GM18505 (cell line): ENCODE measurements at regions not wholly inside any gene's neighbourhood (a gene's known extent, or its start where the extent isn't known, plus 50 kb on each side); places are given as distances from the start of the nearest gene placed in this dataset.
"Not testable (repeated sequence)": the region's sequence is repeated elsewhere in the genome, so short reads cannot be mapped to it uniquely, and the experiment has no call there.

Experiments used
- ATAC-seq: cut with Tn5 transposase; IDR thresholded peaks from one replicate; pipeline ENCODE4 v1.9.1; 2021; ENCODE audit not compliant: unreplicated experiment
- POLR2A ChIP-seq: IDR thresholded peaks from 4 replicates; pipeline ENCODE4 v1.6.1; 2011; ENCODE audit warnings: borderline replicate concordance; ENCODE audit not compliant: insufficient read depth, insufficient read length; ENCODE audit errors: extremely low read depth

DNA sequence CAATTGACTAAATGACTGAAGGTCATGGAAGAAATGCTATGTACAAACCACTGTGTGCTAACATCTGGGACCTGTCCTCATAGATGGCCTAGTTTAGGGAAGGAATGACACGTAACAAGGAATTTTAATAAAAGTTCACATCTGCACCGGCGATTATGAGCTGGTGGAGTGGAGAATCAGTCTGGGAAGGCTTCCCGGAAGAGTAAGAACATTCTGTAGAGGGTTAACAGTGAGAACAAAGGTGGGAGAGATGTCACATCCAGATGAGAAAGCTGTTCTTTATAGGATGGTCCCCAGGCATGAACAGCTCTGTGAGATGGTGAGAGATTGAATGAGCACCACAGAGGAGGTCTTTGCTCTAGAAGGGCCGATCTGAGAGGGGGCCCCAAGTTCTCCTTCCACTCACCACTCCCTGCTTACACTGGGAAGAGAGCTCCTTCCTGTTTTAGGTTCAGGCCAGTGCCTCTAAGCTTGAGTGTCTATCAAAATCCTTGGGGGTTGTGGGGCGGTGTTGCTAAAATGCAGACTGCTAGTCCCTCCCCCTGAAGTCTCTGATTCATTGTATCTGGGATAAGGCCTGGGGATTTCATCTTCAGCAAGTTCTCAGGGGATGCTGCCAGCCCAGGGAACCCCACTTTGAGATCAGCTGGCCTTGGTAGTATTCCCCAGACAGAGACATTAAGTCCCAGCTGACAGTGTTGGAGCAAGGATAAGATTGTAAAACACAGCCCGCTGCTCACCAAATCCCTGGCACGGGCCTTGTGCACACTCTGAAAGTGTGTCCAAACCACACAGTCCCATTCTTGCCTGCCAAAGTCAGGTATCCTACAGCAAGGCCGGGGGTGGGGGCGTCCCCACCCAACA, 294.7 kb upstream of the MAF start:
- TF ChIP-seq POLR2A, result no peak
- no peak for ATAC-seq

- no peak for TF ChIP-seq POLR2A
- no peak for ATAC-seq
These were observed 292.9 kb upstream of the MAF start for GRCh38 chr16:79893445-79893844.

DNA sequence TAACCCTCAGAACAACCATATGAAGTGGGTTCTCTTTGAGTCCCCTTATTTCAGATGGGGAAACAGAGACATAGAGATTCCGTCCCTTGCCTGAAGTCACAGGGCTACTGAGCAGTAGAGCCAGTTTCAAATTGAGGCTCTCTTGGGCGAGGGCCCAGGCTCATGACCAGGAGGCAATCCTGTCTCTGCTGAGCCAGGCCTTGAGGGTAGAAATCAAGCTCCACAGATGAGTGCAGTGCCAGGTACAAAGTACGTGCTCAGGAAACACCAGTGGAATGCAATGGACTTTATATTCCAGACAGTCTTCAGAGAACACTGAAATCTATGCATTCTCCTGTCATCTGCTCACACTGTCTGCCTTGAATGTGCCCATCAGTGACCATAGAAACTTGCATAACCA, 291.7 kb upstream of the MAF start:
- no peak for TF ChIP-seq POLR2A
- no peak for ATAC-seq

DNA sequence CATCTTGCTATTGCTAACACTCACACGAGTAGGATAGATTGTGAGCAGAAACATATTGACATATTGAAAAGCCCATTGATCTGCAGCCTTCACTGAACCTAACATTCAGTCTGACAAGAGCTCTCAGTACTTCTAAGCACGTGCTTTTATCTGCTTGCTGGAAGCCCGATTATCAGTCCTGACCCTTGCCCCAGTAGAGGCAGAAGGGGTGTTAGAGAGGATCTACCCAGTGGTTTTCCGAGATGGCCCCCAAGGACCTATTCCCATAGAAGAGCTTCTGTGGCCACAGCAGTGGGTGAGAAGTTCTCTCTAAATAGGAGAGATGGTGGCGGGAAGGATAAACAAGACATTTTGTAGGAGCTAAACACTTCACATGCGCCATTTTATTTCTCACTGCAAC, 290.9 kb upstream of the MAF start:
- ATAC-seq, result no peak
- TF ChIP-seq POLR2A, result no peak

- no peak for TF ChIP-seq POLR2A
- ATAC-seq, result no peak
These were observed 287.3 kb upstream of the MAF start for GRCh38 chr16:79887541-79888540.

DNA sequence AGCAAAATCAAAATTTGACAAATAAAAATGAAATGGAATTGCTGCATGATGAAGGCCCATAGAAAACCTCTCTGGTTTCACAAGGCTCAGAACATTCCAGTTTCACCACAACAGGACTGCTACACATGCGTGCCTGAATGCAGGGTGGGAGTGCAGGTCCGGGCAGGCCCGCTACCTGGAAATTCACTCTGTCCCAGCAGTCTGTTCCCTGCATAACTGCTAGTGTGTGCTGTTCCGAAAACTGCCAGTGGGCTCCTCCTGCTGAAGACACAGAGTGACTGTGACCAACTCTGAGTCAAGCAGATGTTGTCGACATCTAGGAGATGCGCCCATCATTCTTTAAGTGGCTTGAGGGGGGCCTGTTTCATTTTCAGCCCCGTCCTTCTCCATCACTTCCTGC, 284.8 kb upstream of the MAF start:
- no peak for TF ChIP-seq POLR2A
- ATAC-seq, result no peak

DNA sequence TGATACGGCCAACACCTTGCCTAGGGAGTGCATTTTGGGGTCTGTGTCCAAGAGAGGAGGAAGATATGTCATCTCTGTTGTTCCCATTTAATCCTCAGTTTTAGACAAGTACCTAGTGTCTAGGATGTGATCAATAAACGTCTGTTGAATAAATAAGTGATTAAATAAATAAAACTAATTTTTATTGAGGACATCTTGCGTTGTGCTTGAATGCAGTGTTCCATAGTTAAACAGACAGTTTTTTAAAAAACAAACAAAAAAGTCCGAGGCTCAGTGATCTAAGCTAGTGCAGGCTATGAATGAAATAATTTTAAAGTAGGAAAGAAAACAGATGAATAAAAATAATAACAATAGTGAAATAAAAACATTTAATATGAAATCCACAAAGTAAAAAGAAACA, 283.0 kb upstream of the MAF start:
- no peak for ATAC-seq
- TF ChIP-seq POLR2A, result no peak

GRCh38 chr16:79882340-79883005, 281.9 kb upstream of the MAF start:
- ATAC-seq, result no peak
- no peak for TF ChIP-seq POLR2A

GRCh38 chr16:79881107-79881506, 280.6 kb upstream of the MAF start:
- ATAC-seq, result not testable (repeated sequence)

DNA sequence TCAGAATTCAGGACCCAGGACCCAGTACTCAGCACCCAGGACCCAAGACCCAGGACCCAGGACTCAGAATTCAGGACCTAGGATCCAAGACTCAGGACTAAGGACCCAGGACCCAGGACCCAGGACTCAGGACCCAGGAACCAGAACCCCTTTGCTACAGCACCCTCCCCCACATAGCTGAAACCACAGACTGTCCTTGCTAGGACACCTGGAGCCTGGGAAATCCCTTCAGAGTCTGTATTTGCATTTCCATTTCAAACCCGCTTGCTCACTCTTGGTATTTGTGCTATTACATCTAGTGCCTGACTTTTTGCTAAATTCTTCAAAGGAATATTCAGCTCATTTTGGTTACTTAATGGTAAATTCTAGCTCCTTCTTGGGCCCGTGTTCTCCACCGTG, 275.8 kb upstream of the MAF start:
- TF ChIP-seq POLR2A, result no peak
- no peak for ATAC-seq

DNA sequence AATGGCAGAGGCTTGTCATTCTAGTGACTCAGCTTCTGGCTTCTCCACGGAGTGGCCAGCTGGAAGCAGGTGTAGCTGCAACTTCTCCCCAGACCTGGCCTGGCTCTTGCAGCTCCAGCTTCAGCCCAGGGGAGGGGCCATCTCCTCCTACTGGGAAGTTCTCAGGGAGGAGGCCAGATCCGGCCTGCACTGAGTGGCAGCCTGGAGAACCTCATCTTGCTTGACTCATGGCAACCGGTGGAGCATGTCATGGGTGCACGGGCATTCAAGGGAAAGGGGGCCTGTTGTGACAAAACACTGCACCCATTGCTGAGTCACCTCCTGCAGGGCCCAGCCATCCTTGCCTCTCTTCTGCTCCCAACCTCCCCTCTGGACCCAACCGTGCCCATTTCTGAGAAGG, 273.9 kb upstream of the MAF start:
- TF ChIP-seq POLR2A, result no peak
- ATAC-seq, result no peak

- no peak for ATAC-seq
These were observed 273.3 kb upstream of the MAF start for GRCh38 chr16:79873825-79874224.

DNA sequence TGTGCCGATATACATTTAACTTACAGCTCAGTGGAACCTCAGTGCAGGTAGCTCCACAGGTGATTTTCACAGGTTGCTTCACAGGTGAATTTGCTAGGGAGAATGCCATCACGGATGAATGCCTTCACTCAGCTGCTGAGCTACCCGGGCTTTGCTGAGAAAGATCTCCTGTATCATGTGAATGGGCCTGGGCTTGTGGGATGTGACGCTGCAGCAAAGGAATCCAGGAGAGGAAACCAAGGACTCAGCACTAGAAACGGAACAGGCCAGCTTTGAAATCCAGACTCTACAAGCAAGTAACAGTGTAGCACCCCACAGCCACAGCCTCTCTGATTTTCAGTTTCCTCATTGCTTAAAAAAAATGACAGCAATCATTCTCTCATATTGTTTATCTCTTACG, 271.4 kb upstream of the MAF start:
- TF ChIP-seq POLR2A, result no peak
- ATAC-seq, result no peak

More at GRCh38 chr16:79873825-79874224, 273.3 kb upstream of the MAF start:
- TF ChIP-seq POLR2A, result no peak
